GM12878 (cell line): ENCODE measurements at regions not wholly inside any gene's neighbourhood (a gene's known extent, or its start where the extent isn't known, plus 50 kb on each side); places are given as distances from the start of the nearest gene placed in this dataset.
"Not testable (repeated sequence)": the region's sequence is repeated elsewhere in the genome, so short reads cannot be mapped to it uniquely, and the experiment has no call there.

Experiments
- CEBPB ChIP-seq, 2 experiments: fragments of 150-350 bp in 1 of 2; IDR thresholded peaks; 2 replicates each; pipeline ENCODE4 v1.6.1; 2012 to 2014; ENCODE audit warnings: low read depth in 2 of 2, low read length in 2 of 2, borderline replicate concordance in 1 of 2, inconsistent platforms in 1 of 2
- CHD2 ChIP-seq: IDR thresholded peaks from 2 replicates; pipeline ENCODE4 v1.6.1; 2011; ENCODE audit warnings: low read depth, low read length, improper control_type of control experiment, borderline replicate concordance
- EGR1 ChIP-seq, 2 experiments: IDR thresholded peaks; 1 replicate in 1 of 2; 2 replicates in 1 of 2; pipeline ENCODE4 v1.6.1; 2011 to 2012; ENCODE audit warnings: low read depth in 2 of 2, low read length in 2 of 2, borderline replicate concordance in 1 of 2, mild to moderate bottlenecking in 1 of 2, moderate library complexity in 1 of 2
- EZH2 ChIP-seq: IDR thresholded peaks from 2 replicates; pipeline ENCODE4 v1.6.1; 2012; ENCODE audit warnings: low read depth, mild to moderate bottlenecking, control low read depth, inconsistent platforms, low read length, borderline replicate concordance; ENCODE audit not compliant: control insufficient read depth
- HCFC1 ChIP-seq: fragments of 150-350 bp; IDR thresholded peaks from 2 replicates; pipeline ENCODE4 v1.6.1; 2014; ENCODE audit warnings: low read length
- IKZF2 ChIP-seq, 2 experiments: fragments of 450-650 bp; IDR thresholded peaks; 2 replicates each; pipeline ENCODE4 v1.6.1; 2017; ENCODE audit warnings: mild to moderate bottlenecking in 2 of 2, moderate library complexity in 2 of 2
- POLR2AphosphoS5 ChIP-seq: IDR thresholded peaks from 2 replicates; pipeline ENCODE4 v1.6.1; 2011; ENCODE audit warnings: mild to moderate bottlenecking, low read length, inconsistent platforms
- YY1 ChIP-seq: IDR thresholded peaks from 2 replicates; pipeline ENCODE4 v1.6.1; 2011; ENCODE audit warnings: low read depth, mild to moderate bottlenecking, low read length
- TF ChIP-seq, protein P1 (sequence below): IDR thresholded peaks from 2 replicates; pipeline ENCODE4 v1.6.1; 2012; ENCODE audit warnings: mild to moderate bottlenecking, low read depth, low read length
- TF ChIP-seq, protein P2 (sequence below), 3 experiments: IDR thresholded peaks in 2 of 3; conservative IDR thresholded peaks in 1 of 3; 2 replicates each; pipeline ENCODE4 v1.5.1; 2011; ENCODE audit warnings: low read depth in 3 of 3, low read length in 3 of 3, mild to moderate bottlenecking in 3 of 3, control low read depth in 2 of 3, moderate library complexity in 2 of 3, inconsistent platforms in 1 of 3, mixed read lengths in 1 of 3; ENCODE audit not compliant: control insufficient read depth in 2 of 3, insufficient read depth in 1 of 3; ENCODE audit errors: extremely low read depth in 1 of 3
- TF ChIP-seq, protein P3 (sequence below): fragments of 450-650 bp; IDR thresholded peaks from 2 replicates; pipeline ENCODE4 v1.6.1; 2016; ENCODE audit warnings: mild to moderate bottlenecking, moderate library complexity, borderline replicate concordance
- TF ChIP-seq, protein P4 (sequence below): IDR thresholded peaks from 2 replicates; pipeline ENCODE4 v1.6.1; 2011; ENCODE audit warnings: borderline replicate concordance, low read depth, mild to moderate bottlenecking, moderate library complexity, low read length; ENCODE audit not compliant: insufficient read depth, poor library complexity, severe bottlenecking
- TF ChIP-seq, protein P5 (sequence below): IDR thresholded peaks from 2 replicates; pipeline ENCODE4 v1.6.1; 2011; ENCODE audit warnings: low read depth, mild to moderate bottlenecking, low read length, moderate library complexity, borderline replicate concordance; ENCODE audit errors: extremely low read depth

DNA sequence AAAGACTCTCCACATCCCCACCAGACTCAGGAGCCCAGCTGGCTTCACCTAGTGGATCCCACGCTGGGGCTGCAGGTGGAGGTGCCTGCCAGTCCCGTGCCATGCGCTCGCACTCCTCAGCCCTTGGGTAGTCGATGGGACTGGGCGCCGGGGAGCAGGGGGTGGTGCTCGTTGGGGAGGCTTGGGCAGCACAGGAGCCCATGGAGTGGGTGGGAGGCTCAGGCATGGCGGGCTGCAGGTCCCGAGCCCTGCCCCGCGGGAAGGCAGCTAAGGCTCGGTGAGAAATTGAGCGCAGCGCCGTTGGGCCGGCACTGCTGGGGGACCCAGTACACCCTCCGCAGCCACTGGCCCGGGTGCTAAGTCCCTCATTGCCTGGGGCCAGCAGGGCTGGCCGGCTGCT is 497.4 kb upstream of the PTBP2 start:
- TF ChIP-seq CEBPB (IDR thresholded peaks at IDR 0.05; ENCODE audit: borderline replicate concordance in 1 of 2, low read depth in 2 of 2, low read length in 2 of 2); YY1; EZH2; IKZF2 (IDR thresholded peaks at IDR 0.05); POLR2AphosphoS5; EGR1 (IDR thresholded peaks at IDR 0.05; ENCODE audit: borderline replicate concordance in 1 of 2, low read depth in 2 of 2, low read length in 2 of 2); HCFC1; CHD2: not testable (repeated sequence)
- TF ChIP-seq, protein P1, sequence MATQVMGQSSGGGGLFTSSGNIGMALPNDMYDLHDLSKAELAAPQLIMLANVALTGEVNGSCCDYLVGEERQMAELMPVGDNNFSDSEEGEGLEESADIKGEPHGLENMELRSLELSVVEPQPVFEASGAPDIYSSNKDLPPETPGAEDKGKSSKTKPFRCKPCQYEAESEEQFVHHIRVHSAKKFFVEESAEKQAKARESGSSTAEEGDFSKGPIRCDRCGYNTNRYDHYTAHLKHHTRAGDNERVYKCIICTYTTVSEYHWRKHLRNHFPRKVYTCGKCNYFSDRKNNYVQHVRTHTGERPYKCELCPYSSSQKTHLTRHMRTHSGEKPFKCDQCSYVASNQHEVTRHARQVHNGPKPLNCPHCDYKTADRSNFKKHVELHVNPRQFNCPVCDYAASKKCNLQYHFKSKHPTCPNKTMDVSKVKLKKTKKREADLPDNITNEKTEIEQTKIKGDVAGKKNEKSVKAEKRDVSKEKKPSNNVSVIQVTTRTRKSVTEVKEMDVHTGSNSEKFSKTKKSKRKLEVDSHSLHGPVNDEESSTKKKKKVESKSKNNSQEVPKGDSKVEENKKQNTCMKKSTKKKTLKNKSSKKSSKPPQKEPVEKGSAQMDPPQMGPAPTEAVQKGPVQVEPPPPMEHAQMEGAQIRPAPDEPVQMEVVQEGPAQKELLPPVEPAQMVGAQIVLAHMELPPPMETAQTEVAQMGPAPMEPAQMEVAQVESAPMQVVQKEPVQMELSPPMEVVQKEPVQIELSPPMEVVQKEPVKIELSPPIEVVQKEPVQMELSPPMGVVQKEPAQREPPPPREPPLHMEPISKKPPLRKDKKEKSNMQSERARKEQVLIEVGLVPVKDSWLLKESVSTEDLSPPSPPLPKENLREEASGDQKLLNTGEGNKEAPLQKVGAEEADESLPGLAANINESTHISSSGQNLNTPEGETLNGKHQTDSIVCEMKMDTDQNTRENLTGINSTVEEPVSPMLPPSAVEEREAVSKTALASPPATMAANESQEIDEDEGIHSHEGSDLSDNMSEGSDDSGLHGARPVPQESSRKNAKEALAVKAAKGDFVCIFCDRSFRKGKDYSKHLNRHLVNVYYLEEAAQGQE, result not testable (repeated sequence)
- TF ChIP-seq, protein P2, sequence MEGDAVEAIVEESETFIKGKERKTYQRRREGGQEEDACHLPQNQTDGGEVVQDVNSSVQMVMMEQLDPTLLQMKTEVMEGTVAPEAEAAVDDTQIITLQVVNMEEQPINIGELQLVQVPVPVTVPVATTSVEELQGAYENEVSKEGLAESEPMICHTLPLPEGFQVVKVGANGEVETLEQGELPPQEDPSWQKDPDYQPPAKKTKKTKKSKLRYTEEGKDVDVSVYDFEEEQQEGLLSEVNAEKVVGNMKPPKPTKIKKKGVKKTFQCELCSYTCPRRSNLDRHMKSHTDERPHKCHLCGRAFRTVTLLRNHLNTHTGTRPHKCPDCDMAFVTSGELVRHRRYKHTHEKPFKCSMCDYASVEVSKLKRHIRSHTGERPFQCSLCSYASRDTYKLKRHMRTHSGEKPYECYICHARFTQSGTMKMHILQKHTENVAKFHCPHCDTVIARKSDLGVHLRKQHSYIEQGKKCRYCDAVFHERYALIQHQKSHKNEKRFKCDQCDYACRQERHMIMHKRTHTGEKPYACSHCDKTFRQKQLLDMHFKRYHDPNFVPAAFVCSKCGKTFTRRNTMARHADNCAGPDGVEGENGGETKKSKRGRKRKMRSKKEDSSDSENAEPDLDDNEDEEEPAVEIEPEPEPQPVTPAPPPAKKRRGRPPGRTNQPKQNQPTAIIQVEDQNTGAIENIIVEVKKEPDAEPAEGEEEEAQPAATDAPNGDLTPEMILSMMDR (IDR thresholded peaks at IDR 0.05 in 2 of 3, conservative IDR thresholded peaks at IDR 0.05 in 1 of 3; ENCODE audit: control insufficient read depth in 2 of 3, extremely low read depth in 1 of 3, insufficient read depth in 1 of 3, low read depth in 3 of 3, low read length in 3 of 3), result not testable (repeated sequence)
- TF ChIP-seq, protein P3, sequence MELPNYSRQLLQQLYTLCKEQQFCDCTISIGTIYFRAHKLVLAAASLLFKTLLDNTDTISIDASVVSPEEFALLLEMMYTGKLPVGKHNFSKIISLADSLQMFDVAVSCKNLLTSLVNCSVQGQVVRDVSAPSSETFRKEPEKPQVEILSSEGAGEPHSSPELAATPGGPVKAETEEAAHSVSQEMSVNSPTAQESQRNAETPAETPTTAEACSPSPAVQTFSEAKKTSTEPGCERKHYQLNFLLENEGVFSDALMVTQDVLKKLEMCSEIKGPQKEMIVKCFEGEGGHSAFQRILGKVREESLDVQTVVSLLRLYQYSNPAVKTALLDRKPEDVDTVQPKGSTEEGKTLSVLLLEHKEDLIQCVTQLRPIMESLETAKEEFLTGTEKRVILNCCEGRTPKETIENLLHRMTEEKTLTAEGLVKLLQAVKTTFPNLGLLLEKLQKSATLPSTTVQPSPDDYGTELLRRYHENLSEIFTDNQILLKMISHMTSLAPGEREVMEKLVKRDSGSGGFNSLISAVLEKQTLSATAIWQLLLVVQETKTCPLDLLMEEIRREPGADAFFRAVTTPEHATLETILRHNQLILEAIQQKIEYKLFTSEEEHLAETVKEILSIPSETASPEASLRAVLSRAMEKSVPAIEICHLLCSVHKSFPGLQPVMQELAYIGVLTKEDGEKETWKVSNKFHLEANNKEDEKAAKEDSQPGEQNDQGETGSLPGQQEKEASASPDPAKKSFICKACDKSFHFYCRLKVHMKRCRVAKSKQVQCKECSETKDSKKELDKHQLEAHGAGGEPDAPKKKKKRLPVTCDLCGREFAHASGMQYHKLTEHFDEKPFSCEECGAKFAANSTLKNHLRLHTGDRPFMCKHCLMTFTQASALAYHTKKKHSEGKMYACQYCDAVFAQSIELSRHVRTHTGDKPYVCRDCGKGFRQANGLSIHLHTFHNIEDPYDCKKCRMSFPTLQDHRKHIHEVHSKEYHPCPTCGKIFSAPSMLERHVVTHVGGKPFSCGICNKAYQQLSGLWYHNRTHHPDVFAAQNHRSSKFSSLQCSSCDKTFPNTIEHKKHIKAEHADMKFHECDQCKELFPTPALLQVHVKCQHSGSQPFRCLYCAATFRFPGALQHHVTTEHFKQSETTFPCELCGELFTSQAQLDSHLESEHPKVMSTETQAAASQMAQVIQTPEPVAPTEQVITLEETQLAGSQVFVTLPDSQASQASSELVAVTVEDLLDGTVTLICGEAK, result not testable (repeated sequence)
- TF ChIP-seq, protein P4, sequence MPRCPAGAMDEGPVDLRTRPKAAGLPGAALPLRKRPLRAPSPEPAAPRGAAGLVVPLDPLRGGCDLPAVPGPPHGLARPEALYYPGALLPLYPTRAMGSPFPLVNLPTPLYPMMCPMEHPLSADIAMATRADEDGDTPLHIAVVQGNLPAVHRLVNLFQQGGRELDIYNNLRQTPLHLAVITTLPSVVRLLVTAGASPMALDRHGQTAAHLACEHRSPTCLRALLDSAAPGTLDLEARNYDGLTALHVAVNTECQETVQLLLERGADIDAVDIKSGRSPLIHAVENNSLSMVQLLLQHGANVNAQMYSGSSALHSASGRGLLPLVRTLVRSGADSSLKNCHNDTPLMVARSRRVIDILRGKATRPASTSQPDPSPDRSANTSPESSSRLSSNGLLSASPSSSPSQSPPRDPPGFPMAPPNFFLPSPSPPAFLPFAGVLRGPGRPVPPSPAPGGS, result not testable (repeated sequence)
- TF ChIP-seq, protein P5, sequence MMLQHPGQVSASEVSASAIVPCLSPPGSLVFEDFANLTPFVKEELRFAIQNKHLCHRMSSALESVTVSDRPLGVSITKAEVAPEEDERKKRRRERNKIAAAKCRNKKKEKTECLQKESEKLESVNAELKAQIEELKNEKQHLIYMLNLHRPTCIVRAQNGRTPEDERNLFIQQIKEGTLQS, result not testable (repeated sequence)
